NCI-H69 (cell line): ENCODE measurements at regions not wholly inside any gene's neighbourhood (a gene's known extent, or its start where the extent isn't known, plus 50 kb on each side); places are given as distances from the start of the nearest gene placed in this dataset.

Source experiments
- DNase-seq: peaks from one replicate; lab custom pipeline; 2025; lab: John Stamatoyannopoulos, UW

DNA sequence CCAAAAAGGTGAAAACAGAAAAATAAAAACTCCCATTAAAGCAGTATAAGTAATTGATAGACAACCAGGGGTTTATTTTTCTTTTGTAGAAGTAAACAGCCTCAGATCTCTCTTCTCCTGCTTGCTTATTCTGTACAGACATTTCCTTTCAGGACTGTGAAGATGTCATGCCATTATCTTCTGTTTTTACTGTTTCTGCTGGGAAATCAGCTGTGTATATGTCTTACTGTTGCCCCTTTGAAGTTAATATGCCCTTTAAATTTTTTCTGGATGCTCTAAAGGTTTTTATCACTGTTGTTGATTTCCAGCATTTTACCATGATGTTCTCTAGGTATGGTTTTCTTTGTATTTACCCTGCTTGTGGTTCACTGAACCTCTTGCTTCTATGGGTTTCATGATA, 199.5 kb downstream of the NXNL2 start:
- no peak for DNase-seq

- no peak for DNase-seq
Observed at GRCh38 chr9:88736136-88736637, 201.2 kb downstream of the NXNL2 start.

DNA sequence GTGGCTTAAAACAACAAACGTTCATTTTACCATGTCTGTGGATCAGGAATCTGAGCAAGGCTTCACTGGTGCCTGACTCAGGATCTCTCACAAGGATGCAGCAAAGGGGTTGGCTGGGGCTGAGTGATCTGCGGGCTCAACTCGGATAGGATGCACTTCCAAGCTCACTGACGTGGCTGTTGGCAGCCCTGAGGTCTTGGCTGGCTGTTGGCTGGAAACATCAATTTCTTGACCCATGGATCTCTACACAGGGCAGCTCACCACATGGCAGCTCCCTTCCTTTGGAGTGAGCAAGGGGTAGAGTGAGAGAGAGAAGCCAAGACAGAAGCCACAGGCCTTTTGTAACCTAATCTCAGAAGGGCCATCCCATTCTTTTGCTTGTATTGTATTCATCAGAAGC, 202.1 kb downstream of the NXNL2 start:
- DNase-seq, result no peak

DNA sequence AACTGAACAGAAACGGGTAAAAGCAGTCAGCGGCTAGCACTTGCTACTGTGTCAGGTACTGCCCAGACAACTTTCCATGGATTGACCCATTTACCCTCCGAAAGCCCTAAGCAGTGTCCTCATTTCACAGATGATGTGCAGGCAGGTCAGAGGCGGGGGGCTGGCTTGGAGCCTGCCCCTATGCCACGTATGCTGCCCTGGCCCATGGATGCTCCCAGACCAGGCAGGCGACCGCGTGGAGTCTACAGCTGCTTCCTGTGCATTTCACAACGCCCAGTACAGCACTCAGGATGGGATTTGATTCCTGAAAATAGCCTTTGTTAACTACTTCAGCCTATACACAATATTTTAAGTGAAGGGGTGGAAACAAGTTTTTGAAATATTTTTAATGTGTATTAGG, 202.9 kb downstream of the NXNL2 start:
- DNase-seq, result no peak

- DNase-seq, result no peak
Observed at GRCh38 chr9:88738709-88739108, 203.7 kb downstream of the NXNL2 start.

DNA sequence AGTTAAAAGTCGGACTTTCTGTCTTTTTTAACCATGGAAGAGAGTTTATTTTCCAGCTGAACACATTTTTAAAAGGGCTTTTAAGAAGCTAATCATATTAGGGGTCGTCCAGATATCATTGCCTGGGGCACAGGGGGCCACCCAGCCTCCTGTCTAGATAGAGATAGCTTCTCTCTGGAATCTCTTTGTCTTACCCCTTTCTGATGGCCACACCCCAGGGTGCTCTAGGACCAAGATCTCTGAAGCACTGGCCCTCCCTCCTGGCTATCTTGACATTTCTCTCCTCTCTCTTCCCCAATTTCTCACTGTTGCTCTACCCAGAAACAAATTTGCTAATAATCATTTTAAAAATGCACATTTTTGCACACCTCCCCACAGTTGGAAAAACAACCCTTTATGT, 204.4 kb downstream of the NXNL2 start:
- no peak for DNase-seq

DNA sequence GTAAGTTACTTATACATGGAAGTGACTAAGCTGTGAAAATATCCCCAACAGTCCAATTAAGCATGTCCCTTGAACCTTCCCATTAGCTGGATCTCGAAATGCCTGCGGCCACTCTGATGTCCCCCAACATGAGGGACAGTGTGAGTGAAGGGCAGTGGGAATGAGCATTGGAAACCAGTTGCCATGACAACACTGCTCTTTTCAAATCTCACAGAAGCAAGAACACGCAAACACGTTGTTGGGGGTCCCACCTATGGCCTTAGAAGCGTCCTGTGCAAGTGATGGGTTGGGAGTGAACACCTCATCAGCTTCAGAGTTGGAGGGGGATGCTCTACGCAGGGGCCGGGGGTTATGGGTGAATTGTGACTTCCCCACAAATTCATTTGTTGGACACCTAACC, 205.9 kb downstream of the NXNL2 start:
- no peak for DNase-seq

- peak; percentile 33 for DNase-seq
Observed at GRCh38 chr9:88741335-88741734, 206.4 kb downstream of the NXNL2 start.

DNA sequence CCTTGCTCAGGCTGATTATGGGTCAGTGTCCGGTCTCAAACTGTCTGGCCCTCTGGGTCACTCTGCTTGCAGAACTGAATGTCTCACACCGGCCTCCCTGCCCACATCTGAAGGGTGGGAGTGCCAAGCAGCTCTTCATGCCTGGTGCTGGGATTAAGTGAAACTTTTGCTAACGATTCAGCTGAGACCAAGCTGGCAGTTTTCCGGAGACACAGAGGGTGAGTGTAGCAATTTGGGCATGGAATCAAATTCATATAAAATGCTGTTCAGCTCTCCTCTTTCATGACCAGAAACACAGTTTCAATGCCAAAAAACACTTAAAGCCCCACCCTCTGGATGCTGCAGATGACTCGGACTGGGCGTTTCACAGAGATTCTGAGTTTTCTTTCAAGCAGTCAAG, 207.5 kb downstream of the NXNL2 start:
- DNase-seq, result no peak

DNA sequence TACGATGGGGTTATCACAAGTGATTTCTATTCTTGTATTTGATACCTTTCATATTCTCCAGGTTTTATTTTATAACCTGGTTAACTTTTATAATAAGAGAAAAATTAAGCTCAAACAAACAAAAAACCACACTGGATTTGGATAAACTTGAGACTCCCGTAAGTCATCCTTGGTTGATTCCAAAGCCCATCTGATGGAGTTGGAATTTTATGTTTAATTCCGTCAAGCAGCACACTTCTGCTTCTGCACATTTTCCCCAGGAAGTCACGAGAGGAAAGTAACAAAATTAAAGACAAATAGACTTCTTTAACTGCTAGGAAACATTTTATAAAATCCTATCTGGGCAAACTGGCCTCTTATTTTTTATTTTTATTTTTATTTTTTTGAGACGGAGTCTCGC, 207.9 kb downstream of the NXNL2 start:
- no peak for DNase-seq

DNA sequence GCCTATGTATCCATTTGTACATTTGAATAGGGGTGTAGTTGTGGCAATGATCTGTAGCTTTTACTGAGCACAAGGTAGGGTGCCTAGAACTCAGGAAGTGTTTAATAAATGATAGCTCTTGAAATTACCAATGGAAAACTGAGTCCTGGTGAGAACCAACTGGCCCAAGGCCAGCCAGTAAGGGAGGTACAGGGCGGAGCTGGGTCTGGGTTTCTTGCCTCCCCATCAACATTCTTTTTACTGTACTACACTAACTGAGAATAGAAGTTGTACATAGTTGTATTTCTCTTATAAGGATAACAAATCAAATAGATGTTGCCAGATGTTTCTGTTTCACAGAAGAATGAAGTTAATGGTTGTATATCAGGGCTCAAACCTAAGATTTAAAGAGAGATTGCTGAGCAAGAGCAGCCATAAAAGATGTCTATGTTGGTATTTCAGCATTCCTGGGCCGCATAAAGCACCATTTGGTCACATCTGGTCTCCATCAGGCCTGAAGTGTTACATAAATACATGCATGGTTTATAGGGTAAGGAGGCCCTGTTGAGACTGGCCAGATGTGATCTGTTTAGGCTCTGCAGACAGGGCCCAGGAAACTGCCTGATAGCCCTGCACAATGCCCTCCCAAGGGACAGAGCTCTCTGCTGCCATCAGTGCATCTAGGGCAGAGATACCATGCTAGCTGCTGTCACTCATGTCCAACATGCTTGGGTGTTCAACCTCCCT, 210.5 kb downstream of the NXNL2 start:
- no peak for DNase-seq

- DNase-seq, result no peak
Observed at GRCh38 chr9:88746029-88746742, 211.2 kb downstream of the NXNL2 start.

- no peak for DNase-seq
Observed at GRCh38 chr9:88746743-88747398, 211.9 kb downstream of the NXNL2 start.

- no peak for DNase-seq
Observed at GRCh38 chr9:88747768-88748167, 212.8 kb downstream of the NXNL2 start.

DNA sequence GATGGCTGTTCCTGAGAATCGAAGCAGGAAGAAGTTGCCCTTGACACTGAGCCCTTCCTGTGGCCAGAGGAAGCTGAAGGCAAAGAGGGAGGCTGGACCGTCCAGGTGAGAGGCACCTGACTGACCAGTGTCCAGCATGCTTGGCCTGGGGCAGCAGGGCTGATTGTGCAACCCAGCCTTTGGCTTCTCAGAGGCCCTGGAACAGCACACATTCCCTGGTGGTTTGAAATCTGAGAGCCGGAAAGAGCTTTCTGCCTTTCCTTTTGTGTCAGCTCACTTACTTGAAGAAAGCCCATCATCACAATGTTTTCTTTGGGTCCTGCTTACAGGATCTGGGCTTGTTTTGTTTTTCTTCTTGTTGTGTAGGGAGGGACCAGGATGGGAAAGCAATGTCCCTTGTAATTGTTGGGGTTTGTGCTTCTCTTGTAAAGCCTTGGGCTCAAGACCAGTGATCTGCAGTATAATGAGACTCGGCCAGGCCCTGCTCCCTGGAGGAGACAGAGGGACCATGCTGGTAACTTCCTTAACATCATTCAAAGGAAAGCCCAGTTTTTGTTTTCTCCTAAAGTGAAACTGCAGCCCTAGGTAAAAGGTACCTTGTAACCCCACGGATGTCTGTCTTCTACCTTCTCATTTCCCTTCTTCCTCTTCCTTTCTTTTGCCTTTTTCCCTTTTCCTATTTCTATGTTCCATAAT, 213.7 kb downstream of the NXNL2 start:
- DNase-seq, result no peak

DNA sequence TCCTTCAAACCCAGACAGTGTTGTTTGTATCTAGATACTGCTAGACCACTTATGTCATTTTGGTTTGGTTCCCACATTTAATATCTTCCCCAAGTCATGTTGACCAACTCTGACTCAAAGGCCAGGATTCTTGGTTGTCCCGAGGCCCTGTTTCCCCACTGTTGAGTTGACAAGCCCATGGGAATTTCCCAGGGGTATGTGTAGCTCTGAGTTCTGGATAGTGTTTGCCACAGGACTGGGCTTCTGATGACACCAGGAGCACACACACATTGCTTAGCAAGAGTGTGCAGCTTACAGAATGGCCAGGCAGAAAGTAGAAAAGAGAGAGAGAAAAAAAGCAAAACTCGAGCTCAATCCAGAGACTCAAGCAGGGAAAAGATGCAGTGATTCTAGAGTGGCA, 214.4 kb downstream of the NXNL2 start:
- DNase-seq, result no peak

GRCh38 chr9:88750832-88751360, 215.9 kb downstream of the NXNL2 start:
- DNase-seq, result no peak

DNA sequence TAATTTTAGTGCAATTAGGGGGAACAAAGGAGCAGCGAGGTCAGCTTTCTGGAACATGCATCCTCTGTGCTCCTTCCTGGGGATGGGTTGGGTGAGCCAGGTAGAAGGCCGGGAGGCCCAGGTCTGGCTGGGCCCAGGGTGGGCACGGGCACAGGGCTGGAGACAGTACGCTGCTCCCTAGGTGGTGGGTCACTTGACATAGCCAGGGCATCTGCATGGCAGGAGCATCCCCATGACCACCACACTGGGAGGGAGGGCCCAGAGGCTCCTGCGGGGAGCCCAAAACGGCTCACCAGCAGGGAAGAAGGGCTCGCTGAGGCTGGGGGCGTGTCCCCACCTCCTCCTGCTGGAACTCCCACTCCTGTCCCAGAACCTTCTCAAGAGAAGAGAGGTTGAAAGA, 216.8 kb downstream of the NXNL2 start:
- no peak for DNase-seq

DNA sequence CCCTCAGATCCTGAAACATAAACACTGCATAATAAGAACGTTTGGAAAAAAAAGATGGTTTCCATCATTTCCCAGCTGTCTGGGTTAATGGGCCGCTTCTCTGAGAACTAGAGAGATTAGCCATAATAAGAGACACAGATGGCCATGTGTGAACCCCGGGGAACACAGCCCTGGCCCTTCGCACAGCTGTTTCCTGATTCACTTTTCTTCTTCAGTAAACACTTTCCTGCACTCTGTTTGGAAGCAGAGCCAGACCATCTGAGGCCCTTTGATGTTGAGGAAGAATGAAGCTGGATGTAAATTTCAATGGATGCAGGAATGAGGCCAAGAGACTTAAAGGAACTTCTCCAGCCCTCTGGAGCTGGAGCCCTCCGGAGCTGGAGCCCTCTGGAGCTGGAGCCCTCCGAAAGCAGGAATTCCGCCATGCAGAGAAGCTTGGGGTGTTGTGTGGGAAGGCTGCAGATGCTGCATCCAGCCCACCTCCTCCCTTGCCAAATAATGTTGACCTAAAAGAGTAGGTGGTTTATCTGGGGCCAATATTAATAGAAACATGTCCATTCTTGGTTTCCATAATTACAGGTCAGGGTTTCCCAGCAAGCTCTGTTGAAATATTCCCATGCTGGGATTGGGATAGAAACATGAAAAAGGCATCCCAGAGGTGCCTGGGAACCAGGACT, 218.9 kb downstream of the NXNL2 start:
- DNase-seq, result no peak

GRCh38 chr9:88754452-88754851, 219.5 kb downstream of the NXNL2 start:
- DNase-seq, result no peak

DNA sequence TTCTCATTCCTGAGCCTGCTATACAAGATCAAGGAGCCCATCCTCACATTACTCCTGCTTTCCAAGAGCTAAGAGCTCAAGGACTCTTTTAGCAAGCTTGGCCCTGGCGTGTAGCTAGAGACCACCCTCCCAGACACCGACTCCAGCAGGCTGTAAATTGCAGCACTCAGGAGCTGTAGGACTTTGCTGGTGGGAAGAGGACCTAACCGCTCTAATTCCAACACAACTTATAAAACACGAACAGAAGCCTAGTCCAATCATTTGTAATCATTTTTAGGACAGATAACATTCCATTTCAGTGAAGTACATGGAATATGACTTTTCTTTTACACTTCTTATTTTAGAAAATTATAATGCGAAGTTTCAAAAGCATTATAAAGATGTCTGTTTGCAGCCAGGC, 219.9 kb downstream of the NXNL2 start:
- no peak for DNase-seq
